HCT116 (cell line): ENCODE measurements at regions not wholly inside any gene's neighbourhood (a gene's known extent, or its start where the extent isn't known, plus 50 kb on each side); places are given as distances from the start of the nearest gene placed in this dataset.

Experiments used
- ATAC-seq: fragments of 200-7000 bp; cut with Tn5 transposase; 2 replicates; pipeline ENCODE4 v1.9.1; 2020; ENCODE audit warnings: mild to moderate bottlenecking, moderate library complexity
- BruUV-seq: library from RNA; stranded (reverse); fragments of 400-500 nt; replicated peaks from 2 replicates; lab custom pipeline; 2021; lab: Mats Ljungman, UMichigan
- CTCF ChIA-PET: fragments of 300-600 bp; sonication (Branson Sonifier 250); formaldehyde crosslinking; loops from one replicate; lab custom pipeline; 2021; ENCODE audit warnings: antibody characterized with exemption; lab: Charles Lee
- POLR2A ChIA-PET: fragments of 300-600, 350-600 bp; sonication (Branson Sonifier 250); formaldehyde crosslinking; loops from one replicate; lab custom pipeline; 2021; ENCODE audit warnings: antibody characterized with exemption; lab: Charles Lee
- RAD21 ChIA-PET, 2 experiments: fragments of 300-600 bp; sonication (Branson Sonifier 250); formaldehyde crosslinking; loops; one replicate each; lab custom pipeline; 2023; ENCODE audit warnings: low total read pairs in 2 of 2; ENCODE audit not compliant: uncharacterized antibody in 2 of 2, unreplicated experiment in 2 of 2, low non-redundant PET in 1 of 2; lab: Charles Lee
- DNase-seq: peaks from one replicate; pipeline ENCODE4 v3.0.0-alpha.2; 2010; ENCODE audit warnings: low read depth, low spot score
- H2AFZ ChIP-seq: fragments of 200-600 bp; shearing (Covaris generic), sonication (generic); 2 replicates; pipeline ENCODE4 v1.6.1; 2017; ENCODE audit warnings: low read depth, mixed run types, mixed read lengths, antibody characterized with exemption, low read length; ENCODE audit not compliant: poor library complexity, severe bottlenecking
- H3K27ac ChIP-seq: 2 replicates; pipeline ENCODE4 v1.5.1; 2012; ENCODE audit warnings: low read depth, low read length
- H3K27me3 ChIP-seq: fragments of 200-600 bp; sonication (generic); 2 replicates; pipeline ENCODE4 v1.6.1; 2016; ENCODE audit warnings: mixed run types, low read length, mixed read lengths; ENCODE audit not compliant: insufficient read depth
- H3K36me3 ChIP-seq, 2 experiments: fragments of 200-500 bp in 1 of 2; fragments of 200-600 bp in 1 of 2; sonication (Bioruptor generic) in 1 of 2; sonication (generic) in 1 of 2; 2 replicates each; pipeline versions ENCODE4 v1.5.1 to v1.6.1; 2014 to 2016; ENCODE audit warnings: low read length in 2 of 2, inconsistent platforms in 1 of 2, mixed read lengths in 1 of 2, mixed run types in 1 of 2; ENCODE audit not compliant: insufficient read depth in 2 of 2, control insufficient read depth in 1 of 2
- H3K4me1 ChIP-seq, 2 experiments: fragments of 200-600 bp in 1 of 2; sonication (generic) in 1 of 2; 2 replicates each; pipeline versions ENCODE4 v1.5.1 to v1.6.1; 2012 to 2017; ENCODE audit warnings: low read length in 2 of 2, inconsistent platforms in 1 of 2, mild to moderate bottlenecking in 1 of 2, mixed read lengths in 1 of 2, mixed run types in 1 of 2, moderate library complexity in 1 of 2; ENCODE audit not compliant: insufficient read depth in 2 of 2, control insufficient read depth in 1 of 2
- H3K4me2 ChIP-seq: fragments of 200-600 bp; sonication (generic); 2 replicates; pipeline ENCODE4 v1.6.1; 2017; ENCODE audit warnings: mixed run types, low read length, mixed read lengths
- H3K4me3 ChIP-seq, 2 experiments: fragments of 200-600 bp in 1 of 2; sonication (generic) in 1 of 2; replicated peaks in 1 of 2; 2 replicates each; pipeline ENCODE4 v1.5.1; 2011 to 2016; ENCODE audit warnings: low read length in 2 of 2, control low read depth in 1 of 2, low read depth in 1 of 2, mild to moderate bottlenecking in 1 of 2, mixed read lengths in 1 of 2, mixed run types in 1 of 2
- H3K79me2 ChIP-seq: fragments of 200-600 bp; sonication (generic); 2 replicates; pipeline ENCODE4 v1.6.1; 2017; ENCODE audit warnings: mild to moderate bottlenecking, mixed run types, low read length, moderate library complexity, mixed read lengths; ENCODE audit not compliant: insufficient read depth
- H3K9ac ChIP-seq: fragments of 200-600 bp; sonication (generic); 2 replicates; pipeline ENCODE4 v1.6.1; 2016; ENCODE audit warnings: low read length, mixed read lengths
- H3K9me2 ChIP-seq: fragments of 200-600 bp; sonication (generic), shearing (Covaris generic); 2 replicates; pipeline ENCODE4 v1.6.1; 2017; ENCODE audit warnings: mixed run types, mild to moderate bottlenecking, moderate library complexity; ENCODE audit not compliant: insufficient read depth
- H3K9me3 ChIP-seq, 2 experiments: fragments of 200-500 bp in 1 of 2; fragments of 200-600 bp in 1 of 2; sonication (Bioruptor generic) in 1 of 2; sonication (generic) in 1 of 2; 2 replicates each; pipeline ENCODE4 v1.6.1; 2014 to 2017; ENCODE audit warnings: low read length in 2 of 2, mixed read lengths in 2 of 2, inconsistent platforms in 1 of 2, low read depth in 1 of 2, mild to moderate bottlenecking in 1 of 2, mixed run types in 1 of 2, moderate library complexity in 1 of 2; ENCODE audit not compliant: control insufficient read depth in 1 of 2, insufficient read depth in 1 of 2
- H4K20me1 ChIP-seq: fragments of 200-600 bp; sonication (generic), shearing (Covaris generic); 2 replicates; pipeline ENCODE4 v1.6.1; 2017; ENCODE audit warnings: mixed run types, mild to moderate bottlenecking, moderate library complexity; ENCODE audit not compliant: insufficient read depth
- ATF3 ChIP-seq: IDR thresholded peaks from 2 replicates; pipeline ENCODE4 v1.6.1; 2012
- CBX3 ChIP-seq: IDR thresholded peaks from 2 replicates; pipeline ENCODE4 v1.6.1; 2012; ENCODE audit warnings: low read depth
- CEBPB ChIP-seq: IDR thresholded peaks from 2 replicates; pipeline ENCODE4 v1.6.1; 2012; ENCODE audit warnings: low read depth
- CTCF ChIP-seq, 3 experiments: fragments of 200-600 bp in 1 of 3; sonication (generic) in 1 of 3; IDR thresholded peaks in 2 of 3; conservative IDR thresholded peaks in 1 of 3; 2 replicates each; pipeline ENCODE4 v1.5.1; 2012 to 2017; ENCODE audit warnings: low read depth in 2 of 3, low read length in 2 of 3, antibody characterized with exemption in 1 of 3, borderline replicate concordance in 1 of 3, control low read depth in 1 of 3, mild to moderate bottlenecking in 1 of 3, mixed read lengths in 1 of 3, mixed run types in 1 of 3, moderate library complexity in 1 of 3; ENCODE audit not compliant: insufficient read depth in 1 of 3
- ELF1 ChIP-seq: IDR thresholded peaks from 2 replicates; pipeline ENCODE4 v1.6.1; 2012; ENCODE audit warnings: low read depth, borderline replicate concordance
- EZH2 ChIP-seq: fragments of 200-600 bp; sonication (generic); IDR thresholded peaks from 2 replicates; pipeline ENCODE4 v1.6.1; 2017; ENCODE audit warnings: antibody characterized with exemption, mixed run types
- EZH2phosphoT487 ChIP-seq: fragments of 200-600 bp; IDR thresholded peaks from 2 replicates; pipeline ENCODE4 v1.6.1; 2018; ENCODE audit warnings: antibody characterized with exemption, borderline replicate concordance
- FOSL1 ChIP-seq: IDR thresholded peaks from 2 replicates; pipeline ENCODE4 v1.6.1; 2012; ENCODE audit warnings: low read depth
- JUND ChIP-seq: IDR thresholded peaks from 2 replicates; pipeline ENCODE4 v1.6.1; 2012
- POLR2A ChIP-seq: IDR thresholded peaks from 2 replicates; pipeline ENCODE4 v1.7.0; 2011; ENCODE audit warnings: borderline replicate concordance; ENCODE audit not compliant: insufficient read depth, insufficient read length; ENCODE audit errors: extremely low read depth
- POLR2AphosphoS5 ChIP-seq: IDR thresholded peaks from 2 replicates; pipeline ENCODE4 v1.6.1; 2011; ENCODE audit warnings: mild to moderate bottlenecking, low read depth, low read length, moderate library complexity
- REST ChIP-seq: IDR thresholded peaks from 2 replicates; pipeline ENCODE4 v1.6.1; 2012; ENCODE audit warnings: low read depth
- SIN3A ChIP-seq: IDR thresholded peaks from 2 replicates; pipeline ENCODE4 v1.6.1; 2012; ENCODE audit warnings: low read depth
- SP1 ChIP-seq: IDR thresholded peaks from 2 replicates; pipeline ENCODE4 v1.6.1; 2012; ENCODE audit warnings: low read depth
- TCF7L2 ChIP-seq: IDR thresholded peaks from 2 replicates; pipeline ENCODE4 v1.7.0; 2011; ENCODE audit warnings: borderline replicate concordance, inconsistent platforms; ENCODE audit not compliant: insufficient read depth, insufficient read length; ENCODE audit errors: extremely low read depth
- ZFX ChIP-seq: fragments of 450-650 bp; IDR thresholded peaks from 2 replicates; pipeline ENCODE4 v1.6.1; 2017
- ZNF274 ChIP-seq: fragments of 200-500 bp; sonication (Bioruptor generic); IDR thresholded peaks from 2 replicates; pipeline ENCODE4 v1.6.1; 2014; ENCODE audit warnings: mild to moderate bottlenecking, low read depth, low read length, inconsistent platforms
- intact Hi-C: fragments of 100-400 bp; cut with micrococcal nuclease; formaldehyde crosslinking; loops from 2 replicates; pipeline ENCODE4 v1.10.0; 2022

GRCh38 chr4:16969696-16970135, 71.3 kb upstream of the LDB2 start:
- intact Hi-C loops = no loop called here
- Histone ChIP-seq H3K4me1 (no peaks in the 10 kb centered on the region), H3K9me3 (no peaks in the 10 kb centered on the region), H4K20me1 (no peaks in the 10 kb centered on the region), H3K4me3 (no peak overlapping the region), H3K27me3 (peaks cover 11% of the 10 kb centered on the region; the same call in 1 of the 2 replicates), H3K9me2 (no peaks in the 10 kb centered on the region), H3K79me2 (no peaks in the 10 kb centered on the region), H2AFZ (no peak overlapping the region), H3K4me2 (no peak overlapping the region), H3K36me3 (no peaks in the 10 kb centered on the region), H3K27ac (no peak overlapping the region), H3K9ac (no peak overlapping the region)
- ChIA-PET CTCF (no interaction called here), POLR2A (no interaction called here), RAD21 (no interaction called here)
- BruUV-seq = no TSS peak
- TF ChIP-seq ZFX (no peak), CBX3 (no peak), ELF1 (no peak), FOSL1 (no peak), ATF3 (no peak), CTCF (IDR thresholded peaks at IDR 0.05 in 2 of 3, conservative IDR thresholded peaks at IDR 0.05 in 1 of 3; ENCODE audit: borderline replicate concordance in 1 of 3, insufficient read depth in 1 of 3, low read depth in 2 of 3, low read length in 2 of 3) (no peak), REST (no peak), TCF7L2 (no peak), POLR2A (no peak), EZH2phosphoT487 (no peak), ZNF274 (no peak), CEBPB (no peak), SIN3A (no peak), SP1 (no peak), JUND (no peak), EZH2 (no peak), POLR2AphosphoS5 (no peak)
- ATAC-seq (no peak), DNase-seq (no peak)
